AG04450 (cell line): ENCODE measurements at regions not wholly inside any gene's neighbourhood (a gene's known extent, or its start where the extent isn't known, plus 50 kb on each side); places are given as distances from the start of the nearest gene placed in this dataset.

Source experiments
- CTCF ChIA-PET: fragments of 300-600, 350-600 bp; formaldehyde crosslinking; extraction: SDS; loops from one replicate; lab custom pipeline; 2022; ENCODE audit warnings: antibody characterized with exemption, inconsistent platforms; lab: Charles Lee
- POLR2A ChIA-PET: fragments of 350-600 bp; formaldehyde crosslinking; extraction: SDS; loops from one replicate; lab custom pipeline; 2021; ENCODE audit warnings: antibody characterized with exemption, inconsistent platforms; lab: Yijun Ruan, JAX
- DNase-seq: peaks from one replicate; pipeline ENCODE4 v3.0.0-alpha.2; 2011; ENCODE audit warnings: low read depth, low spot score
- H3K27ac ChIP-seq: one replicate; pipeline ENCODE4 v1.5.1; 2012; ENCODE audit warnings: low read depth, low read length, control low read depth
- H3K27me3 ChIP-seq: one replicate; pipeline ENCODE4 v1.6.0; 2012; ENCODE audit warnings: low read length; ENCODE audit not compliant: control insufficient read depth, insufficient read depth
- H3K4me3 ChIP-seq: 2 replicates; pipeline ENCODE4 v1.5.1; 2011; ENCODE audit warnings: mild to moderate bottlenecking, low read depth, low read length, control low read depth
- H3K9me3 ChIP-seq: 2 replicates; pipeline ENCODE4 v1.5.1; 2012; ENCODE audit warnings: low read length; ENCODE audit not compliant: control insufficient read depth, insufficient read depth
- CTCF ChIP-seq: IDR thresholded peaks from 2 replicates; pipeline ENCODE4 v1.5.1; 2011; ENCODE audit warnings: low read depth, low read length, control low read depth, inconsistent platforms

GRCh38 chr10:130862626-130863025 lies 448.9 kb downstream of the TCERG1L start:
- TF ChIP-seq CTCF, result no peak
- Histone ChIP-seq H3K27me3 (no peaks in the 10 kb centered on the region), H3K27ac (no peak overlapping the region), H3K4me3 (no peak overlapping the region), H3K9me3 (peaks cover 86% of the 10 kb centered on the region)
- ChIA-PET POLR2A (no interaction called here), CTCF (no interaction called here)
- DNase-seq, result no peak

- POLR2A ChIA-PET, result no interaction called here
Observed at GRCh38 chr10:130863044-130863443, 448.5 kb downstream of the TCERG1L start.

GRCh38 chr10:130864961-130865818 lies 446.3 kb downstream of the TCERG1L start:
- TF ChIP-seq CTCF, result no peak
- ChIA-PET CTCF (no interaction called here), POLR2A (no interaction called here)
- no peak for DNase-seq
- Histone ChIP-seq H3K27me3 (no peaks in the 10 kb centered on the region), H3K4me3 (no peak overlapping the region), H3K27ac (no peak overlapping the region), H3K9me3 (peaks cover 74% of the 10 kb centered on the region)

More at GRCh38 chr10:130863044-130863443, 448.5 kb downstream of the TCERG1L start:
- no peak overlapping the region for H3K4me3 ChIP-seq
- H3K27ac ChIP-seq, result no peak overlapping the region
- H3K27me3 ChIP-seq, result no peaks in the 10 kb centered on the region
- no peak for TF ChIP-seq CTCF
- CTCF ChIA-PET, result no interaction called here
- DNase-seq, result no peak
- peaks cover 85% of the 10 kb centered on the region for H3K9me3 ChIP-seq

GRCh38 chr10:130866857-130867256 lies 444.7 kb downstream of the TCERG1L start:
- TF ChIP-seq CTCF, result no peak
- peaks cover 72% of the 10 kb centered on the region for H3K9me3 ChIP-seq
- no peak for DNase-seq
- ChIA-PET CTCF (no interaction called here), POLR2A (no interaction called here)
- no peak overlapping the region for H3K4me3 ChIP-seq
- H3K27me3 ChIP-seq, result no peaks in the 10 kb centered on the region
- H3K27ac ChIP-seq, result no peak overlapping the region

GRCh38 chr10:130867446-130868194 lies 443.9 kb downstream of the TCERG1L start:
- no peak for DNase-seq
- Histone ChIP-seq H3K27me3 (no peaks in the 10 kb centered on the region), H3K9me3 (peaks cover 66% of the 10 kb centered on the region), H3K4me3 (no peak overlapping the region), H3K27ac (no peak overlapping the region)
- ChIA-PET POLR2A (no interaction called here), CTCF (no interaction called here)
- TF ChIP-seq CTCF, result no peak
